HEK293 (cell line): ENCODE measurements at regions not wholly inside any gene's neighbourhood (a gene's known extent, or its start where the extent isn't known, plus 50 kb on each side); places are given as distances from the start of the nearest gene placed in this dataset.

ENCODE experiments used
- CTCF ChIA-PET: fragments of 350-600 bp; formaldehyde crosslinking; extraction: SDS; loops from one replicate; lab custom pipeline; 2021; ENCODE audit warnings: antibody characterized with exemption; lab: Yijun Ruan, JAX
- POLR2A ChIA-PET: fragments of 300-600 bp; formaldehyde crosslinking; extraction: SDS; loops from one replicate; lab custom pipeline; 2020; ENCODE audit warnings: antibody characterized with exemption, inconsistent platforms; lab: Yijun Ruan, JAX
- H3K27ac ChIP-seq: fragments of 200-500 bp; sonication (Bioruptor generic); 2 replicates; pipeline ENCODE4 v1.5.1; 2014; ENCODE audit warnings: low read depth, low read length, control low read depth, inconsistent platforms; ENCODE audit errors: extremely low read depth
- H3K36me3 ChIP-seq, 2 experiments: fragments of 200-500 bp in 1 of 2; sonication (Bioruptor generic) in 1 of 2; 1 replicate in 1 of 2; 2 replicates in 1 of 2; pipeline ENCODE4 v1.5.1; 2014 to 2017; ENCODE audit warnings: inconsistent platforms in 2 of 2, low read length in 2 of 2; ENCODE audit not compliant: control insufficient read depth in 2 of 2, insufficient read depth in 1 of 2
- H3K4me1 ChIP-seq: fragments of 200-500 bp; sonication (Bioruptor generic); 2 replicates; pipeline ENCODE4 v1.5.1; 2014; ENCODE audit warnings: mild to moderate bottlenecking, low read length, inconsistent platforms; ENCODE audit not compliant: control insufficient read depth, insufficient read depth
- H3K4me3 ChIP-seq: 2 replicates; pipeline ENCODE4 v1.5.1; 2011; ENCODE audit warnings: low read depth, mild to moderate bottlenecking, control low read depth, low read length, moderate library complexity
- H3K9me3 ChIP-seq: fragments of 200-500 bp; sonication (Bioruptor generic); 2 replicates; pipeline ENCODE4 v1.5.1; 2014; ENCODE audit warnings: low read depth, low read length, inconsistent platforms; ENCODE audit not compliant: control insufficient read depth, insufficient read depth
- HIC1 ChIP-seq: fragments of 450-650 bp; formaldehyde crosslinking; IDR thresholded peaks from 2 replicates; pipeline ENCODE4 v1.5.1; 2016; ENCODE audit warnings: missing biosample characterization, missing genetic modification characterization
- KLF1 ChIP-seq: fragments of 450-650 bp; formaldehyde crosslinking; IDR thresholded peaks from 2 replicates; pipeline ENCODE4 v1.5.1; 2016; ENCODE audit warnings: missing biosample characterization, missing genetic modification characterization
- SP2 ChIP-seq: fragments of 450-650 bp; formaldehyde crosslinking; IDR thresholded peaks from 2 replicates; pipeline ENCODE4 v1.5.1; 2016; ENCODE audit warnings: missing biosample characterization, missing genetic modification characterization
- ZBTB10 ChIP-seq: fragments of 450-650 bp; formaldehyde crosslinking; IDR thresholded peaks from 2 replicates; pipeline ENCODE4 v1.5.1; 2016; ENCODE audit warnings: missing biosample characterization, missing genetic modification characterization
- ZBTB17 ChIP-seq: fragments of 450-650 bp; formaldehyde crosslinking; IDR thresholded peaks from 2 replicates; pipeline ENCODE4 v1.5.1; 2016; ENCODE audit warnings: missing biosample characterization, missing genetic modification characterization
- ZBTB26 ChIP-seq: fragments of 450-650 bp; formaldehyde crosslinking; optimal IDR thresholded peaks from 2 replicates; pipeline ENCODE3; 2016; ENCODE audit warnings: missing biosample characterization, mild to moderate bottlenecking, missing genetic modification characterization
- ZFP37 ChIP-seq: fragments of 450-650 bp; formaldehyde crosslinking; IDR thresholded peaks from 2 replicates; pipeline ENCODE4 v1.5.1; 2016; ENCODE audit warnings: missing biosample characterization, missing genetic modification characterization
- ZNF148 ChIP-seq: fragments of 450-650 bp; formaldehyde crosslinking; IDR thresholded peaks from 2 replicates; pipeline ENCODE4 v1.5.0; 2017; ENCODE audit warnings: missing biosample characterization, missing genetic modification characterization, borderline replicate concordance
- ZNF174 ChIP-seq: fragments of 450-650 bp; formaldehyde crosslinking; IDR thresholded peaks from 2 replicates; pipeline ENCODE4 v1.5.0; 2017; ENCODE audit warnings: missing biosample characterization, mild to moderate bottlenecking, missing genetic modification characterization
- ZNF175 ChIP-seq: fragments of 450-650 bp; formaldehyde crosslinking; IDR thresholded peaks from 2 replicates; pipeline ENCODE4 v1.5.1; 2016; ENCODE audit warnings: missing biosample characterization, missing genetic modification characterization
- ZNF335 ChIP-seq: fragments of 450-650 bp; formaldehyde crosslinking; conservative IDR thresholded peaks from 2 replicates; pipeline ENCODE4 v1.5.1; 2016; ENCODE audit warnings: missing biosample characterization, missing genetic modification characterization
- ZNF362 ChIP-seq: fragments of 450-650 bp; formaldehyde crosslinking; IDR thresholded peaks from 2 replicates; pipeline ENCODE4 v1.5.1; 2016; ENCODE audit warnings: missing biosample characterization, missing genetic modification characterization
- ZNF394 ChIP-seq: fragments of 450-650 bp; formaldehyde crosslinking; IDR thresholded peaks from 2 replicates; pipeline ENCODE4 v1.5.1; 2016; ENCODE audit warnings: missing biosample characterization, missing genetic modification characterization, mild to moderate bottlenecking, moderate library complexity, borderline replicate concordance
- ZNF510 ChIP-seq: fragments of 450-650 bp; formaldehyde crosslinking; IDR thresholded peaks from 2 replicates; pipeline ENCODE4 v1.5.1; 2018; ENCODE audit warnings: mild to moderate bottlenecking, missing genetic modification characterization, missing biosample characterization; ENCODE audit not compliant: insufficient replicate concordance
- ZNF571 ChIP-seq: fragments of 450-650 bp; formaldehyde crosslinking; IDR thresholded peaks from 2 replicates; pipeline ENCODE4 v1.5.0; 2017; ENCODE audit warnings: missing biosample characterization, missing genetic modification characterization
- ZNF639 ChIP-seq: fragments of 450-650 bp; formaldehyde crosslinking; IDR thresholded peaks from 2 replicates; pipeline ENCODE4 v1.5.1; 2016; ENCODE audit warnings: missing biosample characterization, missing genetic modification characterization

GRCh38 chr13:61045251-61045650 is 370.4 kb downstream of the PCDH20 start:
- TF ChIP-seq ZNF362 (tag by site-specific recombination) (no peak), SP2 (tag by site-specific recombination) (no peak), ZBTB26 (tag by site-specific recombination) (no peak), ZFP37 (tag by site-specific recombination) (no peak), ZNF639 (no peak), ZNF148 (tag by site-specific recombination) (no peak), ZNF394 (tag by site-specific recombination) (no peak), KLF1 (tag by site-specific recombination) (no peak), ZNF174 (no peak), ZBTB10 (tag by site-specific recombination) (no peak), ZNF175 (tag by site-specific recombination) (no peak), ZNF335 (tag by site-specific recombination) (no peak), ZBTB17 (tag by site-specific recombination) (no peak), ZNF510 (tag by site-specific recombination) (no peak), HIC1 (tag by site-specific recombination) (no peak), ZNF571 (no peak)
- TF ChIP-seq, all 188 proteins: peak for 0
- H3K27ac ChIP-seq: no peak overlapping the region
- POLR2A ChIA-PET: no interaction called here
- no peaks in the 10 kb centered on the region for H3K36me3 ChIP-seq
- H3K4me3 ChIP-seq: no peak overlapping the region
- H3K9me3 ChIP-seq: no peaks in the 10 kb centered on the region
- no peaks in the 10 kb centered on the region for H3K4me1 ChIP-seq
- CTCF ChIA-PET: no interaction called here
